HG03342 (cell line): ENCODE measurements at regions not wholly inside any gene's neighbourhood (a gene's known extent, or its start where the extent isn't known, plus 50 kb on each side); places are given as distances from the start of the nearest gene placed in this dataset.
"Not testable (repeated sequence)": the region's sequence is repeated elsewhere in the genome, so short reads cannot be mapped to it uniquely, and the experiment has no call there.

Source experiments
- ATAC-seq: cut with Tn5 transposase; IDR thresholded peaks from one replicate; pipeline ENCODE4 v1.9.1; 2021; ENCODE audit warnings: mild to moderate bottlenecking, moderate library complexity; ENCODE audit not compliant: unreplicated experiment

GRCh38 chr2:88857274-88857741 lies 165.8 kb downstream of the RPIA start:
- no peak for ATAC-seq

- no peak for ATAC-seq
Observed at GRCh38 chr2:88857951-88858411, 166.5 kb downstream of the RPIA start.

- no peak for ATAC-seq
Observed at GRCh38 chr2:88859461-88859860, 168.0 kb downstream of the RPIA start.

GRCh38 chr2:88860421-88861075 lies 169.1 kb downstream of the RPIA start:
- no peak for ATAC-seq

GRCh38 chr2:88865801-88866371 lies 174.4 kb downstream of the RPIA start:
- peak; percentile 92 for ATAC-seq

- ATAC-seq: no peak
Observed at GRCh38 chr2:88866756-88867155, 175.3 kb downstream of the RPIA start.

- no peak for ATAC-seq
Observed at GRCh38 chr2:88868861-88869260, 177.4 kb downstream of the RPIA start.

- ATAC-seq: no peak
Observed at GRCh38 chr2:88870267-88870839, 178.9 kb downstream of the RPIA start.

- no peak for ATAC-seq
Observed at GRCh38 chr2:88871336-88871735, 179.9 kb downstream of the RPIA start.

GRCh38 chr2:88873620-88874019 lies 182.1 kb downstream of the RPIA start:
- ATAC-seq: no peak

GRCh38 chr2:88874063-88874657 lies 182.7 kb downstream of the RPIA start:
- no peak for ATAC-seq

- no peak for ATAC-seq
Observed at GRCh38 chr2:88875736-88876135, 184.3 kb downstream of the RPIA start.

GRCh38 chr2:88880441-88880953 lies 189.0 kb downstream of the RPIA start:
- peak; percentile 66 for ATAC-seq

GRCh38 chr2:88885275-88885674 lies 193.8 kb downstream of the RPIA start:
- ATAC-seq: peak; percentile 81

GRCh38 chr2:88885679-88886416 lies 194.4 kb downstream of the RPIA start:
- no peak for ATAC-seq

- ATAC-seq: not testable (repeated sequence)
Observed at GRCh38 chr2:88887466-88887865, 196.0 kb downstream of the RPIA start.

GRCh38 chr2:88892207-88892606 lies 200.7 kb downstream of the RPIA start:
- no peak for ATAC-seq

- no peak for ATAC-seq
Observed at GRCh38 chr2:88892788-88893187, 201.3 kb downstream of the RPIA start.

- ATAC-seq: no peak
Observed at GRCh38 chr2:88896971-88897370, 205.5 kb downstream of the RPIA start.

- no peak for ATAC-seq
Observed at GRCh38 chr2:88897715-88898114, 206.2 kb downstream of the RPIA start.

GRCh38 chr2:88903749-88904353 lies 212.4 kb downstream of the RPIA start:
- peak; percentile 64 for ATAC-seq
